GM19240 (cell line): ENCODE measurements at regions not wholly inside any gene's neighbourhood (a gene's known extent, or its start where the extent isn't known, plus 50 kb on each side); places are given as distances from the start of the nearest gene placed in this dataset.

ENCODE experiments used
- DNase-seq: peaks from one replicate; pipeline ENCODE4 v3.0.0; 2011; ENCODE audit warnings: low spot score; ENCODE audit not compliant: insufficient read length

- DNase-seq, result no peak
Observed at GRCh38 chr4:57430726-57431125, 320.5 kb upstream of the IGFBP7 start.

GRCh38 chr4:57426779-57427395 is 316.7 kb upstream of the IGFBP7 start:
- peak; percentile 11 for DNase-seq

- no peak for DNase-seq
Observed at GRCh38 chr4:57425610-57426009, 315.4 kb upstream of the IGFBP7 start.

- DNase-seq, result no peak
Observed at GRCh38 chr4:57424232-57424897, 314.2 kb upstream of the IGFBP7 start.

- no peak for DNase-seq
Observed at GRCh38 chr4:57418133-57418532, 307.9 kb upstream of the IGFBP7 start.

GRCh38 chr4:57412259-57413054 is 302.3 kb upstream of the IGFBP7 start:
- DNase-seq, result no peak

- no peak for DNase-seq
Observed at GRCh38 chr4:57410331-57411052, 300.3 kb upstream of the IGFBP7 start.

- DNase-seq, result no peak
Observed at GRCh38 chr4:57405359-57405758, 295.2 kb upstream of the IGFBP7 start.

- DNase-seq, result no peak
Observed at GRCh38 chr4:57404483-57404882, 294.3 kb upstream of the IGFBP7 start.

- DNase-seq, result no peak
Observed at GRCh38 chr4:57403591-57403990, 293.4 kb upstream of the IGFBP7 start.

- no peak for DNase-seq
Observed at GRCh38 chr4:57401586-57401985, 291.4 kb upstream of the IGFBP7 start.

GRCh38 chr4:57378766-57379165 is 268.6 kb upstream of the IGFBP7 start:
- DNase-seq, result no peak

- no peak for DNase-seq
Observed at GRCh38 chr4:57374866-57375595, 264.8 kb upstream of the IGFBP7 start.

GRCh38 chr4:57373991-57374390 is 263.8 kb upstream of the IGFBP7 start:
- no peak for DNase-seq

- DNase-seq, result no peak
Observed at GRCh38 chr4:57371671-57372070, 261.5 kb upstream of the IGFBP7 start.

- DNase-seq, result no peak
Observed at GRCh38 chr4:57370691-57371090, 260.5 kb upstream of the IGFBP7 start.

- no peak for DNase-seq
Observed at GRCh38 chr4:57369446-57369845, 259.3 kb upstream of the IGFBP7 start.

GRCh38 chr4:57364255-57364654 is 254.1 kb upstream of the IGFBP7 start:
- no peak for DNase-seq

- no peak for DNase-seq
Observed at GRCh38 chr4:57363346-57363745, 253.2 kb upstream of the IGFBP7 start.

- no peak for DNase-seq
Observed at GRCh38 chr4:57360681-57361080, 250.5 kb upstream of the IGFBP7 start.

GRCh38 chr4:57355101-57355665 is 245.0 kb upstream of the IGFBP7 start:
- DNase-seq, result no peak
